ENCODE measurements at regions not wholly inside any gene's neighbourhood (a gene's known extent, or its start where the extent isn't known, plus 50 kb on each side); places are given as distances from the start of the nearest gene placed in this dataset.

DNA sequence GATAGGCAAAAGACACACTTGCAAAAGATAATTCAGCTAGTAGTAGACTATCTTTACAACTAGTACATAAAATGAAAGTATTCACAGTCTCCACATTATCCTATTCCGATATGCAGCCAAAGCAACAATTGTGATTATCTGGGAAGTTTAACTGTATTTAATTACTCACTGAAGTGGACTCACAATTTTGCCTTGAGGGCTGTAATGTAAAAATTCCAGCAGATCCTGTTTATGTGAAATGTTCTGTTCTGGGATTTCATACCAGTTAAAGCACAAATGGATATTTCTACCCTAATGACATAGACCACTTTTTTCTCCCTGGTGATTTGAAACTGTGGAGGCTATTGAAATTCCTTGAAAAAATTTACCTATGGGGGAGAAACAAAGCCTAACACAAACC, 474.4 kb upstream of the EDIL3 start:
- H3K23me2 ChIP-seq (ENCODE audit: insufficient read length, low read depth, low read length, poor library complexity, severe bottlenecking), result no peaks in the 10 kb centered on the region
- 0 out of 2 replicates have a peak, but pooled peaks cover 2% of the 10 kb centered on the region for H3K4me1 ChIP-seq (ENCODE audit: insufficient read depth, low read length)
- no peaks in the 10 kb centered on the region for H3K79me1 ChIP-seq (ENCODE audit: insufficient read depth, low read depth, low read length, poor library complexity, severe bottlenecking)
- H2BK20ac ChIP-seq (ENCODE audit: low read depth, low read length, poor library complexity, severe bottlenecking), result no peak overlapping the region
- no peaks in the 10 kb centered on the region for H3K27me3 ChIP-seq (ENCODE audit: insufficient read depth, low read length)
- Mint-ChIP-seq H3K27ac (no peak overlapping the region), H3K4me3 (no peak overlapping the region), H3K36me3 (ENCODE audit: insufficient read depth in 1 of 3, low read depth in 3 of 3) (peaks cover 0 to 15% (median 3%) of the 10 kb centered on the region in 3 experiments; a peak in 5 of 7 replicates), H3K27me3 (ENCODE audit: low read depth) (no peaks in the 10 kb centered on the region), H3K9me3 (peaks cover 8 to 12% of the 10 kb centered on the region in 2 experiments; a peak in 4 of 5 replicates), H3K4me1 (peaks cover 2% of the 10 kb centered on the region in 2 experiments; a peak in 1 of 4 replicates)
- no peak overlapping the region for H3K56ac ChIP-seq (ENCODE audit: insufficient read length, low read depth, low read length)
- H3K9me3 ChIP-seq (ENCODE audit: control insufficient read depth, low read depth, low read length), result no peaks in the 10 kb centered on the region
- H4K8ac ChIP-seq (replicated peaks; ENCODE audit: insufficient read length, low read depth, low read length), result no peak overlapping the region
- H2AFZ ChIP-seq (ENCODE audit: low read length), result no peak overlapping the region
- no peak overlapping the region for H3T11ph ChIP-seq (ENCODE audit: low read length)
- H4K5ac ChIP-seq (ENCODE audit: insufficient read length, low read depth, low read length), result no peak overlapping the region
- H2AK5ac ChIP-seq (ENCODE audit: insufficient read length, low read length), result no peak overlapping the region
- no peak overlapping the region for H4K91ac ChIP-seq (ENCODE audit: insufficient read length, low read depth, low read length)
- no peak overlapping the region for H3K18ac ChIP-seq (ENCODE audit: insufficient read length, low read depth, low read length)
- no peak overlapping the region for H3K27ac ChIP-seq (ENCODE audit: insufficient read length, low read depth, low read length)
- H2BK15ac ChIP-seq (ENCODE audit: low read depth, low read length), result no peak overlapping the region
- H3K9ac ChIP-seq (ENCODE audit: extremely low read depth, insufficient read length, low read length), result no peak overlapping the region
- DNase-seq, result no peak
- TF ChIP-seq CTCF (conservative IDR thresholded peaks at IDR 0.05), result no peak
- no peak overlapping the region for H2BK120ac ChIP-seq (ENCODE audit: low read depth, low read length, poor library complexity, severe bottlenecking)
- no peaks in the 10 kb centered on the region for H3K79me2 ChIP-seq (ENCODE audit: insufficient read depth, low read length)
- no peak overlapping the region for H2BK5ac ChIP-seq (ENCODE audit: insufficient read length, low read length)
- H3K23ac ChIP-seq (ENCODE audit: insufficient read length, low read depth, low read length), result no peak overlapping the region
- no peaks in the 10 kb centered on the region for H4K20me1 ChIP-seq (ENCODE audit: control insufficient read depth, insufficient read depth, insufficient read length)
- no peak overlapping the region for H3K4ac ChIP-seq (ENCODE audit: low read depth, low read length)
- H2BK12ac ChIP-seq (ENCODE audit: insufficient read length, low read depth, low read length), result no peak overlapping the region
- H3K14ac ChIP-seq (ENCODE audit: insufficient read depth, low read length), result no peak overlapping the region
- WGBS (ENCODE audit: extremely low coverage, insufficient read length, low lambda C conversion rate), result no CpG with 5 or more reads among the region's 1 CpG
- no peak overlapping the region for H3K4me2 ChIP-seq (ENCODE audit: insufficient read depth, insufficient read length, low read length)
